Fibroblast of lung (primary cell): ENCODE measurements at regions not wholly inside any gene's neighbourhood (a gene's known extent, or its start where the extent isn't known, plus 50 kb on each side); places are given as distances from the start of the nearest gene placed in this dataset.

ENCODE experiments used
- DNase-seq, 2 donors: peaks; one replicate each; pipeline versions ENCODE4 v3.0.0 to v3.0.0-alpha.2; 2010; ENCODE audit warnings: low read depth in 2 of 2
- H2AFZ ChIP-seq: 2 replicates; pipeline ENCODE4 v1.5.1; 2012; ENCODE audit warnings: low read length, control low read depth, inconsistent platforms
- H3K27ac ChIP-seq: 2 replicates; pipeline ENCODE4 v1.5.1; 2011; ENCODE audit warnings: low read length, control low read depth; ENCODE audit not compliant: insufficient read depth
- H3K27me3 ChIP-seq: 2 replicates; pipeline ENCODE4 v1.5.1; 2011; ENCODE audit warnings: mild to moderate bottlenecking, low read length; ENCODE audit not compliant: control insufficient read depth, insufficient read depth
- H3K36me3 ChIP-seq: 2 replicates; pipeline ENCODE4 v1.5.1; 2011; ENCODE audit warnings: low read length; ENCODE audit not compliant: control insufficient read depth, insufficient read depth
- H3K4me1 ChIP-seq: 2 replicates; pipeline ENCODE4 v1.5.1; 2011; ENCODE audit warnings: low read length; ENCODE audit not compliant: control insufficient read depth, insufficient read depth; ENCODE audit errors: extremely low read depth
- H3K4me2 ChIP-seq: 2 replicates; pipeline ENCODE4 v1.5.1; 2011; ENCODE audit warnings: low read length, control low read depth; ENCODE audit not compliant: insufficient read depth; ENCODE audit errors: extremely low read depth
- H3K4me3 ChIP-seq, 4 experiments: fragments of 200-600 bp in 1 of 4; sonication (generic) in 1 of 4; replicated peaks in 1 of 4; 2 replicates each; pipeline ENCODE4 v1.5.1; 2011 to 2016; ENCODE audit warnings: low read length in 4 of 4, low read depth in 3 of 4, mild to moderate bottlenecking in 3 of 4, control low read depth in 2 of 4, inconsistent platforms in 1 of 4, mixed read lengths in 1 of 4; ENCODE audit not compliant: insufficient read depth in 1 of 4; ENCODE audit errors: control extremely low read depth in 1 of 4
- H3K79me2 ChIP-seq: 2 replicates; pipeline ENCODE4 v1.5.1; 2012; ENCODE audit warnings: mild to moderate bottlenecking, low read length, inconsistent platforms; ENCODE audit not compliant: control insufficient read depth, insufficient read depth
- H3K9ac ChIP-seq: 2 replicates; pipeline ENCODE4 v1.5.1; 2011; ENCODE audit warnings: mild to moderate bottlenecking, low read length, control low read depth; ENCODE audit not compliant: insufficient read depth
- H3K9me3 ChIP-seq: 2 replicates; pipeline ENCODE4 v1.5.1; 2012; ENCODE audit warnings: low read depth, low read length; ENCODE audit not compliant: control insufficient read depth, insufficient read depth
- H4K20me1 ChIP-seq: 2 replicates; pipeline ENCODE4 v1.5.1; 2011; ENCODE audit warnings: low read length; ENCODE audit not compliant: control insufficient read depth, insufficient read depth; ENCODE audit errors: extremely low read depth
- CTCF ChIP-seq, 2 donors: IDR thresholded peaks in 1 of 2; conservative IDR thresholded peaks in 1 of 2; 1 replicate in 1 of 2; 2 replicates in 1 of 2; pipeline ENCODE4 v1.5.1; 2011 to 2012; ENCODE audit warnings: low read length in 2 of 2, control low read depth in 1 of 2, inconsistent platforms in 1 of 2, low read depth in 1 of 2, mild to moderate bottlenecking in 1 of 2
- EZH2 ChIP-seq: IDR thresholded peaks from 2 replicates; pipeline ENCODE4 v1.5.1; 2012; ENCODE audit warnings: low read length, control low read depth, mild to moderate bottlenecking; ENCODE audit errors: missing control alignments

DNA sequence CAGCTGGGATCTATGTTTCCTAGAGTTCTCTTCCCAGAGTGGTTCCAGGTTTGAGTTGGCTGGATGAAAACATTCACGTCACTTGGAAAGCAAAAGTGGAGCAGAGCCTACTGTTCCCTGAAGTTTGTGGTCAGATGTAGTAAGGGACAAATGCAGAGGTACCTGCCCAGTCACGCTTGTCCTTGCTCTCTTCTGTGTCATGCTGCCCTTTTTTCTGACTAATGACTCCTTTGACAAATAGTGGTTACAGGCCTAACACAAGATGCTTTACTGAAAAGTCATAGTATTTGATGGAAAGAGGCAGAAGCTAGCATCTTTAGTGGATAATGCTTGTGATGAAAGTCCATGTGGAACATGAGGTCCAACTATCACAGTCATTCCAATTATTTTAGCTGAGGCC, 881.4 kb upstream of the B3GALT2 start:
- Histone ChIP-seq H3K9me3 (no peaks in the 10 kb centered on the region), H3K4me2 (no peak overlapping the region), H3K36me3 (no peaks in the 10 kb centered on the region), H3K27me3 (no peaks in the 10 kb centered on the region), H3K9ac (no peak overlapping the region), H3K4me3 (no peak overlapping the region), H3K4me1 (no peaks in the 10 kb centered on the region), H3K27ac (no peak overlapping the region), H4K20me1 (no peaks in the 10 kb centered on the region), H2AFZ (no peak overlapping the region), H3K79me2 (no peaks in the 10 kb centered on the region)
- TF ChIP-seq EZH2, result no peak
- no peak for TF ChIP-seq CTCF (conservative IDR thresholded peaks at IDR 0.05 in 1 of 2, IDR thresholded peaks at IDR 0.05 in 1 of 2; ENCODE audit: low read depth in 1 of 2, low read length in 2 of 2)
- peak in 1 of 2 donors; percentile 41 for DNase-seq

GRCh38 chr1:194062962-194063361, 876.5 kb upstream of the B3GALT2 start:
- no peak overlapping the region for H3K4me3 ChIP-seq
- no peaks in the 10 kb centered on the region for H4K20me1 ChIP-seq
- H3K36me3 ChIP-seq, result no peaks in the 10 kb centered on the region
- no peak overlapping the region for H3K27ac ChIP-seq
- no peak overlapping the region for H3K4me2 ChIP-seq
- no peak overlapping the region for H2AFZ ChIP-seq
- H3K4me1 ChIP-seq, result no peaks in the 10 kb centered on the region
- TF ChIP-seq EZH2 (no peak), CTCF (conservative IDR thresholded peaks at IDR 0.05 in 1 of 2, IDR thresholded peaks at IDR 0.05 in 1 of 2; ENCODE audit: low read depth in 1 of 2, low read length in 2 of 2) (no peak)
- H3K79me2 ChIP-seq, result no peaks in the 10 kb centered on the region
- no peaks in the 10 kb centered on the region for H3K9me3 ChIP-seq
- H3K27me3 ChIP-seq, result no peaks in the 10 kb centered on the region
- no peak overlapping the region for H3K9ac ChIP-seq
- peak in 1 of 2 donors; percentile 9 for DNase-seq

GRCh38 chr1:194062526-194062925, 876.1 kb upstream of the B3GALT2 start:
- no peak for DNase-seq
- no peaks in the 10 kb centered on the region for H3K36me3 ChIP-seq
- no peaks in the 10 kb centered on the region for H3K9me3 ChIP-seq
- no peak overlapping the region for H3K4me3 ChIP-seq
- no peaks in the 10 kb centered on the region for H3K4me1 ChIP-seq
- H2AFZ ChIP-seq, result no peak overlapping the region
- H3K79me2 ChIP-seq, result no peaks in the 10 kb centered on the region
- H3K27me3 ChIP-seq, result no peaks in the 10 kb centered on the region
- TF ChIP-seq EZH2, result no peak
- no peak for TF ChIP-seq CTCF (conservative IDR thresholded peaks at IDR 0.05 in 1 of 2, IDR thresholded peaks at IDR 0.05 in 1 of 2; ENCODE audit: low read depth in 1 of 2, low read length in 2 of 2)
- no peak overlapping the region for H3K9ac ChIP-seq
- H4K20me1 ChIP-seq, result no peaks in the 10 kb centered on the region
- no peak overlapping the region for H3K27ac ChIP-seq
- H3K4me2 ChIP-seq, result no peak overlapping the region
